HUDEP-2 (cell line): ENCODE measurements at regions not wholly inside any gene's neighbourhood (a gene's known extent, or its start where the extent isn't known, plus 50 kb on each side); places are given as distances from the start of the nearest gene placed in this dataset.

Source experiments
- DNase-seq, 76 experiments: peaks; one replicate each; lab custom pipeline; 2025; ENCODE audit not compliant: unreplicated experiment in 76 of 76; lab: John Stamatoyannopoulos, UW

DNA sequence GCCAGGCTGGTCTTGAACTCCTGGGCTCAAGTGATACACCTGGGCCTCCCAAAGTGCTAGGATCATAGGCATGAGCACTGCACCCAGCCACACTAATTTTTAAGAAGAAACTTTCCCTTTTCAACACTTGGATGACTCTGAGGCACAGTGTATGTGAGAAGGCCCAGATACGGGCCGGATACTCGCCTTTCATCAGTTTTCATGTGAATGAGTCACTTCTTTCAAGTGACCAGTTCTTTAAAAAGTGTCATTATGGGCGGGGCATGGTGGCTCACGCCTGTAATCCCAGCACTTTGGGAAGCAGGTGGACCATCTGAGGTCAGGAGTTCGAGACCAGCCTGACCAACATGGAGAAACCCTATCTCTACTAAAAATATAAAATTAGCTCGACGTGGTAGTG is 120.8 kb downstream of the CTTN start:
- DNase-seq = no peak

DNA sequence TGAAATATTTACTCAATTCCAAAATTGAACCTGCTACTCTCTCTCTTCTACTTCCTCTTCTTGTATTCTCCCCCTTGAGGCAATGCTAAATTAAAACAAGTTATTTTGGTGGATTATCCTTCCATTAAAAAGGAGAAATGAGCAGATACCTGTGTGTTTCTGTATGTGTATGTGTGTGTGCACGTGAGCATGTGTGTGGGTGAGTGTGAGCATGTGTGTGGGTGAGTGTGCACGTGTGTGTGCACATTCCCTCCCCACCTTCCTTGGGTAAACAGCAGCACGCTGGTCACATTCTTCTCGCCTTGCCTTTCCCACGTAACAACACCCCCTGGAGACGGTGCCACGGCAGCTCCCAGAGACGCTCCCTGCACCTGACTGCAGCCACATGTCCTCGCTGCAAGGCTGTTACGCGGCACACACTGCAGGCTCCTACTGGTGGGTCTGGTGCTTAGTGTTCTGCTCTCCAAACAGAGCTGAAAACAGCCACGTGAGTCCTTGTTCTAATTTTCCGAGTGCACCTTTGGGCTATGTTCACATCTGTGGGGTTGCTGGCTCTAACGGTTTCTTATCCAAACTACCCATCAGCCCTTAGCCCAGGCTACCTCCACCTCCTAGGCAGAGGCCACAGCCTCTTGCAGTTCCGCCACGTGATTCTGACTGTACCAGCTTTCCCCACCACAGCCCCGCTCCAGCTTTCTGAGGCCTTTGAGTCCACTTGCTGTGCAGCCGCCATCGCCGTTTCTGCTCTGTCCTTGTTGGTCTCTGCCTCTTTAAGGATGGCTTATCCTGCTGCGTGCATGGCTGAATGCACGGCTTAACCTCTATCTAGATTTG is 123.4 kb downstream of the CTTN start:
- DNase-seq = no peak

DNA sequence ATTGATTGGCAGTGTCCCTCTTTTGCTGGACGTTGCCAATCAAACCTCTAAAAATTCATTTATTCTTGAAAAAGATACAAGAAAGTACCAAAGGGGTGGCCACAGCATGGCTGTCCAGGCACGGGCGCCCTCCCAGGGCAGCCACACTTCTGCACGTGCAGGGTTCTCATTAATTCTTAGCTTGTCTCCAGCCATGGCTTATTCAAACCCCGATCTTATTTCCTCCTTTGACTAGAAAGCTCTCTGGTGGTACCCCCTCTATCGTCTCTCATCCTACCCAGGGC is 123.9 kb downstream of the CTTN start:
- DNase-seq = no peak

DNA sequence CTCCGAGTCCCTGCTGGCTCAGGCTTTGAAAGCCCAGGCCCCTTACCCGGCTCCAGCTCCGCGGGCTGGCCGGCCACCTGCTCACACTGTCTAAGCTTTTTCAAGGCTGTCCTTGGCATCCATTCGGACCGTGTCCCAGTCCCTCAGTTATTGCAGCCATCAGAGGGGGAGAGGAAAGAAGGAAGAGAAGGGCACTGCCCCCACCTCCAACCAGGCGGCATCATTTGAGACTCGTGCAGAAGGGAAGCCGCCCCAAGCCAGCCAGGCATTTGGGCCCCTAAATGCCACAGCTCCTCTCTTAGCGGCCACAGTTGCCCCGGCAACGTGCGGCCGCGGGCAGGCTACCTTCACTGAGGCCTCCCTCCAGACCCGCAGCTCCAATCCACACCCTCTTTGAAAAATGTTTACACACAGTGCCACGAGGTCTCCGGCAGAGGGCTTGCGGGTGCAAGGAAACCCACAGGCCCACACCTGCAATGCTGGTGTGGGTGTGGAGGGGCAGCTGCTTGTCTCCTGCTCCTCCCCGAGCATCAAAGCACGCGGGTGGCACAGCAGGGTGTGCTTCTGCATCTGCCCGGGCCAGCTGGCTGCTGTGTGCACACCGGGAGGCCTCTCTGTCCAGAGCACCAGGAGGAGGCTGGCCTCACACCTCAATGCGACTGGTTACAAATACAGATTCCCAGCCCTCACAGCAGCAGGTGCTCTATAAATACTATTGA is 124.4 kb downstream of the CTTN start:
- DNase-seq = no peak

DNA sequence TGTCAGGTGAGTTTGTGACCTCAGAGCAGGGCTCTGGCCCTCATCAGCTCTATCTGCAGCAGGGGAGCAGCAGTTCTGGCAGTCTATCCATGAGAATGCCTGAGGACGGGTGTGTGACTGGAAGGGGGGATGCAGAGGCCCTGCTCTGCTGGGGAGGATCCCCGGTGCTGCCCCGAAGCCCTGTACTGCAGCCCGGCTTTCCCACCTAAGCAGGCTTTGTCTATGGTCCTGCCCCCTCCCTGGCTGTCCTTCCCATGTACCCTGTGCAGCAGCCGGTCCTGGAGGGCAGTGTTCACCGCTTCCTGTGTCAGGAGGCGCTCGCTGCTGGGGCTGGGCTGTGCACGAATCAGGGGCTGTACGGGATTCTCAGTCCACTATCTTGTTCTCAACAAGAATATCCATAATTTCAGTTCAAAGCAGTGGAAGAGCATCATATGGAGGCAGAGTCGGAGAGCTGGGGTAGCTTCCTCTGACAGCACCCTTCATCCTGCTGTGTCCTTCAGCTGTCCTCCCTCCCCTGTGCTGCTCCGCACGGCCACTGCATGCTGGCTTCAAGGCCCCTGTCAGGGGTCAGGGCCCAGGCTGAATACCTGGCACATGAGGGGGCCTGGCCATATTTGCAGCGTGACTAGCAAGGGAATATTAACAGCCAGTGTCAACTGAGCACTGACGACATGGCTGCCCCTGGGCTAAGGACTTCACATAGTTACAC is 125.2 kb downstream of the CTTN start:
- no peak for DNase-seq

DNA sequence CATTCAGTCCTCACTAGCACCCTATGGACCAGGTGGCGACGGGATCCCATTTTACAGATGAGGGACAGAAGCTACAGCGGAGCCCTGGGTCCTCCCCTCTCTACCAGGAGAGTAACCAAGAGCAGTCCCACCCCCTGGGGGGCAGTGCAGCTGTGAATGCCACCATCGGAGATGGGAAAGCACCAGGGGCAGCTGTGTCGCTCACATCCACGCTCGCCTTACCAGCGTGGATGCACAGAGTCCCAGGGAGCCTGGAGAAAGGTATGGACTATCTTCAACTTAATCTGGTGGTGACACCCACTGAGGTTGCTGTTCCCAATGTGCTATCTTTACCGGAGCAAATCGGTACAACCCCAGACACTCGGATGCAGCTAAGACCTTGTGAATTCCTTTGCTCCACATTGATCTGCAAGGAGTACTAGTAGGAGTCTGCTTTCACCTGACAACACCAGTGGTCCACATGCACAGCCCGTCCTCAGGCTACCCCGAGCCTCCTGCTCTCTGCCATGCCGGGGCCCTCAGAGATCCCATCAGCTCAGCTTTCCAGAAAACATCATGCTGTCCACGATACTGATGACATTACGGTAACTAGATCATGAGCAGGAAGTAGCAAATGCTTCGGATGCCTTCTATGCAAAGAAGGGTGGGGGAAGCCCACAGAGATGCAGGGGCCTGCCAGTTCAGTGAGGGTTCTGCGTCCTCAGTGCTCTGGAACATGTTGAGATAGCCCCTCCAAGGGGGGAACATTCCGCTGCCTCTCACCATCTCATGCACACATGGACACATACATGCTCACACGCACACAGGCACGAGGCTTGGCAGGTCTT is 126.0 kb downstream of the CTTN start:
- no peak for DNase-seq

DNA sequence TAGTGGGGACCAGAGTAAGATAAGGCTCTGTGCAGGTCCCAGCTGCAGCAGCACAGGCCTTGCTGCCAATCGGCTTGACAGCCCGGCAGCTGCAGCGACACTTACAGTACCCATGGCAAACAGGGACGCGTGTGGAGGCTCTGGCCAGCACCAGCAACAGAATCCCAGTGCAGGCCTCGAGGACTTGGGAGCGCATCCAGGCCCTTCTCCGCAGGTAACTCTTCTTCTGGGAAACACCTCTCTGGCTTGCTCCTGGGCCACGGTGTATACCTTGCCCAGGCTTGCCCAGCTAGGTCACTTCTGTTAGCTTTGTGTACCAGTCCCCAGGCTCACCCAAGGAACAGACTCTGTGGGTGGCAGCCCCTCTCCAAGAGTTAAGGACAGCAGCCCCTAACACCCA is 126.7 kb downstream of the CTTN start:
- no peak for DNase-seq

DNA sequence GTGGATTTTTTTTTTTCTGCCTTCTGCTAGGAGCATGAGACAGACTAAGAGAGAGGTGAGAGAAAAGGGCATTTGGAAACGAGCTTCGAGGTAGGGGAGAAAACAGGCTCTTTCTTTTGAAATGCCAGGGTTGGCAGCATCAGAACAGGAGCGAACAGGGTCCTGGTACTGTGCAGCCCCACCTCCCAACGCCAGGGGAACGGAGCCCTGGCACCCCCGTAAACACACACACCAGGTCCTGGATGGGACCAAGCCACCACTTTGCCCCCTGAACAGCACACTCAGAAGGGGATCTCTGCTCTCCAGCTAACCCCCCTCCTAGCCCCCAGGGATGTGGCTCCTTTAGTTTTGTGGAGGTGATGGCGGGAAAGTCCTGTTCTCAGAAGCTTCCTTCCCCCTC is 127.1 kb downstream of the CTTN start:
- DNase-seq = no peak

DNA sequence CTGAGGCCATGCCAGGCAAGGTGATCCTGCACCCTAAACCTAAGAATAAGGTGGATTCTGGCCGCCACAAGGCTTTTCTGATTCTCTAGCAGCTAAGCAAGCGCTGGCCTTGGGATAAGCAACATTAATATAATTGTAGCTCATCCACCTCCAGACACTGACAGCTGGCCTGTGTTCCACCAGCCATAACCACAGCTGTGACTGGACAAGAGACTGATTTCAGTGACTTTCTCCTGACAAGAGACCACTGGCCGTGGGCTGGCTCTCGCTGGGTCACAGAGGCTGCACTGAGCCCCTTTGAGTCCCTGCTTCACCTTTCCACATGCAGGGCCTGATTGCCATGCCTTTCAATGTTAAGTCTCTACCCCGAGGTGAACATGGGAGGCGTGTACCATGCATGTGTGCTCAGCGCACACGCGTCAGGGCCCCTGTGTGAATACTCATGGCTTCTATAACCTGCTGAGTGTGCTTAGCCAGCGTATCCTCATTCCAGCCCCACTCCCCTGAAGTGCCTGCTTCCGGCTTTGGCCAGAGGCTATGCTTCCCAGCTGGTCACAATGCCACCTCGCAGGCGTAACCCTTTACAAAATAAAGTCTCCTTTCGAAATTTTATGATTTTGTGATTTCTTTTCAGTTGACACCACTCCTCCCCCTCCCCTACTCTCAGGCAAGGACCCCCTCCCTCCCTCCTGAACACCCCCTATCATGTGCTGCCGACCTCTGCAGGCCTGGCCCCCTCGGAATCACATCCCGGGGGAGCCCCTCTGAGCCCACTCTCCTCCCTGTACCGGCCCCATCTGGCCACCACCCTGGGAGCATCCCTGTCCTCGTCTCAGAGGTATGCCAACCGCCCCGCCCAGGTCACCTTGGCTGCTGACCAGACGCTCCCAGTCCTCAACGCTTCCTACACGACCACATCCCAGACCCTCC is 128.1 kb downstream of the CTTN start:
- DNase-seq = no peak

DNA sequence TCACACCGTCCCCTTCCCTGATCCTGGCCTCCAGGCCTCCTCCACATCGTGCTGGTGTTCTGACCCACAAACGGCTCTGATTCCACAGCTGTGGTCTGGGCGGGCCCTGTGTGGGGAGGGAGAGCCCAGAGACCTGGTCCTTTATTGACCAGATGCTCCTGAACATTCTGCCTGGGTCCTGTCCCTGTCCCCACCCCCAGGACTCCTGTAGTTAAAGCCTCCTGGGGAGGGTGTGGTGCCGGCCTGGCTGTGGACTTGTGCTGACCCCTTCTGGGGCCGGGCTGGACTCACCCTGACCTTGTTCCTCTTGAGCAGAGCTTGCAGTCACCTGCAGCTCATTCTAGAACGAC is 128.7 kb downstream of the CTTN start:
- no peak for DNase-seq

DNA sequence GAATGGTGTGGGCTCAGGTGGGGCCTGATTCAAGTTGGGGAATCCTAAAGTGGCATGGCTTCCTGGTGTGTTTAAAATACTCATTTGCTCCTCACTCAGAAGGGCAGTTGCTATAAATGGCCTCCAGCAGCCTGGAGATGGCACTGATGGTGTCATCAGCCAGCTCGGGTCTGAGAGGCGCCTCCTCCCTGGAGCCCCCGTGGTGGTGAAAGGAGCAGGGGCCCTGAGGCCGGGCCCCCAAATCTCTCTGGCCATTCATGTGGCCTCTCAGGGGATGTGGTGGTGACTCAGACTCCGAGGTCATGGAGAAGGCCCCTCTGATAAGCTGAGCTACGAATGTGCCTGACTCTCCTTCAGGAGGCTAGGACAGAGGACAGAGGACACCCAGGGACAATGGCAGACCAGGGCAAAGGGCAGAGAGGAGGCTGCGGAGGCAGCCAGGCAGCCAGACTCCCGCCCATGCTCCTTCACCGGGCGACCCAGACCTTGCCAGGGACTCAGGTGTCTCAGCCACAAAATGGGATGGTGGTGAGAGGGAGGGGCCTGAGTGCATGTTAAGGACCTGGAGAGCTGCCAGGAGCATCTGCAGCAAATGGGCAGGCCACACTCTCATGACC is 129.2 kb downstream of the CTTN start:
- DNase-seq = no peak

DNA sequence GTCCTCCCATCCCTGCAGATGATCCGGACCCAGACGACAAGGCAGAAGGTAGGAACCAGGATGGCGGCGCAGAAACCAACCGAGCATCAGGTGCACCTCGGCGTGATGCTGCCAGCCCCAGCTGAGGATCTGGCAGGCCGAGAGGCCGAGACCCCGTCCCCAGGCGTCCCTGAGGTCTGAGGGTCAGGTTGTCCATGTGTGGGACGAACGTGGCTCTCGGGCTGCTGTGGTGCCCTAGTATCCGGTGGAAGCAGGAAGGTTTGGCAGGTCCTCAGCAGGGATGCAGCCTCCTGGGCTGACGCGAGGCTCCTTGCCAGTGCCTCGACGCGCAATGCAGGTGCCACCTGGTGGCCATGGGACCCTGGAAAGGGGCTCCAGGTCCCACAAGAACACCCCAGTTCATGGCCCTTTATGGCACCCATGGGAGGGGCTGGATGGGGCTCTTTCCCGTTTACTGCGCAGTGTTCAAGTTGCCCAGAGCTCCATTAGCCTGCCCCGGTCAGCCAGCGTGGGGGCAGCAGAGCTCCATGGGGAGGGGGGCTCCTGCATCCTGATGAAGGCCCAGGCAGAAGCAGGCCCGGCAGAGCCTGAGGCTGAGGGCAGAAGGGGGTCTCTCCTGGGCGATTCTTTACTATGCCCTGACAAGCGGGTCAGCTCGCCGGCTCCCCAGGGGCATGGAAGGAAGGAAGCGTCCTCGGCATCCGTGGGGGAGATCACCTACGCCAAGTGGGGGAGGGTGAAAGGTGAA is 129.9 kb downstream of the CTTN start:
- no peak for DNase-seq

DNA sequence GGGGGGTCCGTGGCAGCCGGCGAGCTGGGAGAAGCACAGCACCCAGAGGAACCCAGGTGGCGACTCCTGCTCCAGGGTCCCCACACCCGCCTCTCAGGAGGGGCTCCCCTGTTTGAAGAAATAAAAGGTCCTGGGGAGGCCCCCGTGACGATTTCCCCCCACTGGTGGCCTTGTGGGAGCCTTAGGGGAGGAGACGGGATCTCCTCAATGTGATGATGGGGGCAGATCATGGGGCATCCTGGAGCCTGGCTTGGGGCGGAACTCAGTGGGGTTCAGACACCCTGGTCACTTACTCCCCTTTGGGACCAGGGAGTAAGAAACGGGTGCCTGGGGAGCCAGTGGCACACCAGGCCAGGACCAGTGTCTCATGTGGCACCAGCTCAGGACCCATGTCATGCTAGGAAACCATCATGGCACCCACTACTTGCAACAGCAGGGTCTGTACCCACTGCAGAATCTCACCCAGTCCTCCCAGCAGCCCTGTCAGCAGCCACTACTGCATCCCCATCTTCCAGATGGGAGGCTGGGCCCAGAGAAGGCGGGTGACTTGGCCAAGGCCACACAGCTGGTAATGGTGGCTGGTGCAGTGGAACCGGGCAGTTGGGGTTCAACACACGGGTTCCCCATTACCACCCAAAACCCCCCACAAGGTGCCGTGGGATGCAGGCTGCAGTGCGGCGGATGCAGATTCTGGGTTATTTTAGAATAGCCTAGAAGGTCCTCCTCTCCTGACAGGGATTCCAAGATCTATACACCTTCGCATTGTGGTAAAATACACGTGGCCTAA is 130.7 kb downstream of the CTTN start:
- no peak for DNase-seq

DNA sequence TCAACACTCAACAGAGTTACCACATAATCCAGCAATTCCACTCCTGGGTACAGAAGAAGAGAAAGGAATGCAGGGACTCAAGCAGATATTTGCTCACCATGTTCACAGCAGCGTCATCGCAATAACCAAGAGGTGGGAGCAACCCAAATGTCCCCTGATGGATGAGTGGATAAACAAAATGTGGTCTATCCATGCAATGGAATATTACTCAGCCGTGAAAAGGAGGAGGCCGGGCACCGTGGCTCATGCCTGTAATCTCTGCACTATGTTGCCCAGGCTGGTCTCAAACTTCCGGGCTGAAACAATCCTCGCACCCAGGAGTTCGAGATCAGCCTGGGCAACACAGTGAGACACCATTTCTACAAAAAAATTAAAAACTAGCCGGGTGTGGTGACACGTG is 131.7 kb downstream of the CTTN start:
- DNase-seq = no peak

DNA sequence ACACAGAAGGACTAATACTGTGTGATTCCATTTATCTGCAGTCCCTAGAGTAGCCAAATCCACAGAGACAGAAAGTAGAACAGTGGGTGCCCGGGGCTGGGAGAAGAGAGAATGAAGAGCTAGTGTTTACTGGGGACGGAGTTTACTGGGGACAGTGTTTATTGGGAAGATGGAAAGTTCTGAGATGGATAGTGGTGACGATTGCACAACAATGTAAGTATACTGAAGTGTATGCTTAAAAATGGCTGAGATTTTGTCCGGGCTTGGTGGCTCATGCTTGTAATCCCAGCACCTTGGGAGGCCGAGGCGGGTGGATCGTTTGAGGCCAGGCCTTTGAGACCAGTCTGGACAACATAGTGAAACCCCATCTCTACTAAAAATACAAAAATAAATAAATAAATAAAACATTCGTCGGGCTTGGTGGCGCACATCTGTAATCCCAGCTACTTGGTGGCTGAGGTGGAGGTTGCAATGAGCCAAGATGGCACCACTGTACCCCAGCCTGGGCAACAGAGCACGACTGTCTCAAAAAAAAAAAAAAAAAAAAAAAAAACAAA is 132.4 kb downstream of the CTTN start:
- no peak for DNase-seq

DNA sequence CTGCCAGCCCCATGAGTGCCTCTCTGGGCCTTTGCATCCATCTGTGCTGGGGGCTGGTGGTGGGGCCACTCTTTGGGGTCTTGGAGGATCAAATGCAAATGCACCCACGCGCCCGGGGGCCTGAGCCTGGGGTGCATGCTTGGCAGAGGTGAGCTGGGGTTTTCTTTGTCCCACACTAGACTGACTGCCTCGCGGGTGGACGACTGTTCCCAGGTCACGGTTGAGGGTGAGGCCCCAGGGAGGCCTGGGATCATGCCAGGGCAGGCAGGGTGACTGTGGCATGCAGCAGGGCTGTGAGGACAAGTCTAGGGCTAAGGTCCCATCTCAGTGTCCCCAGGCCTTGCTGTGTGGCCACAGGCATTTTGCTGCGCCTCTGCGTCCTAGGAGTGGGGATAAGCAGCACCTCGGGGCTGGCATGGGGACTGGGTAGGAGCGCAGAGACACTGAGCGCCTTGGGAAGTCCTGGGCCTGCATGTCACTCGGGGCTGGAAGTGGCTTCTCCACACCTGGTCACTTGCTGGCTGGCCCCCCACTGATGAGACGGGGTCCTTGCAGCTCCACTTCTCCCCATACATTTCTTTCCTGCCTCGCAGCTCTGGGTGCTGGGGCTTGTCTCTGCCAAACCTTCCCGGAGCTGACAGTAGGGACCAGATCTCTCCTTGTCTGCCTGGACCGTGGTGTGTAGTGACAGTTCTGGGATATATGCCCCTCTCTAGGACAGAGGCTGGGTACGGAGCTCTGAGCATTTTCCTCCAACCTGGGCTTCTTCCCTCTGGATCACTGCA is 133.1 kb downstream of the CTTN start:
- DNase-seq = no peak

DNA sequence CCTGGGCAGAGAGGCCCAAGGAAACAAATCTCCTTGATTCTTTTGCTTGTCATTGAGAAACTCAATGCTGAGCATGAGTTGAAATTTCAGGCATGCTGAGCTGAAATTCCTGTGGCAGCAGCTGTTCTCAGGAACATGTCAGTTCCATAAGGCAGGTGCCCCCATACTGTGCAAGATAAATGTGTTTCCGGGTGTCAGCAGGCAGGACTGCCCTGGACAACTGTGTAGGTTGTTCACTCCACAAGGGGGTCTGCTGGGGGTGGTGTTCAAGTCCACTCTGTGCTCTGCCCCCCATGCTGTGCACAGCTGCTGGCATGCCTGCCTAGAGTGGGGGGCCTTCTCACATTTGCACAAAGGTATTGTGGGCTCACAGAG is 133.7 kb downstream of the CTTN start:
- no peak for DNase-seq
